ENCODE measurements at regions not wholly inside any gene's neighbourhood (a gene's known extent, or its start where the extent isn't known, plus 50 kb on each side); places are given as distances from the start of the nearest gene placed in this dataset.
"Not testable (repeated sequence)": the region's sequence is repeated elsewhere in the genome, so short reads cannot be mapped to it uniquely, and the experiment has no call there.

- DNase-seq (ENCODE audit: low read depth in 2 of 3, low spot score in 2 of 3): no peak
Observed at GRCh38 chr12:5259523-5259922, 172.4 kb upstream of the NTF3 start.

DNA sequence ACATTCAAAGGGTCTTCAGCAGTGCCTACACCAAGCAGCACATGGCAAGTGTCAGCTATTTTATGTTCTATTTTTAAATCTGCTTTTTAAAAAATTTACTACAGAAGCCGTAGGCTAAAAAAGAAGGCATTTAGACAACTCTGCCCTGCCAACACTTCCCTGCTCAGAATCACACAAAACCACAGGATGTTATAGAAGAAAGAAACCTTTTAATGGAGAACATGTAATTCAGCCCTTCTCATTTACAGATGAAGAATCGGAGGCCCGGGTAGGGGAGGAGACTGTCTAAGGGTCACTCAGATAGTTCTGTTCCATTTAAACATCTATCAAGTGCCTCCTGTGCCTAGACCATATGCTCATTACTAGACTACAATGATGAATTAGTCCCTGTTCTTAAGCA, 171.8 kb upstream of the NTF3 start:
- no peak for DNase-seq (ENCODE audit: low read depth in 2 of 3, low spot score in 2 of 3)

DNA sequence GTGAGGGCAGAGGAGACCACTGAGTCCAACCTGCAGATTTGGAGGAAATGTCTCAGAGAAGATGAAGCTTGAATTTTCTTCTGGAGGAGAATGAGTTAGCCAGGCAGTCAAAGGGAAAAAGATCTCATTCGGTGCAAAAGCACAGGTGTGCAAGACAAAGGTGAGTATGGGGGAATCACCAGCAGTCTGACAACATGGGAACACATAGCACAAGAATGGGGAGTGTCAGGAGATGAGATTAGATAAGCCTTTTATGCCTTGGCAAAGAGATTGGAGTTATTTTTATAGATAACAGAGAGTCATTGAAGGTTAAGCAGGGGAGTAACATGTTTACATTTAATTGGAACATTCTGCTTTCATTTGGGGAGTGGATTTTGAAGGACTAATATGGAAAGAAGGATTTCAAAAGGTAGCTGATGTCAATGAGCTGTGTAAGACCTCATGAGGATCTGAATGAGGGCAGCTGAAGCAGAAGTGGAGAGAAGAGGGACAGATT, 171.3 kb upstream of the NTF3 start:
- no peak for DNase-seq (ENCODE audit: low read depth in 2 of 3, low spot score in 2 of 3)

- DNase-seq (ENCODE audit: low read depth in 2 of 3, low spot score in 2 of 3): no peak
Observed at GRCh38 chr12:5262450-5262849, 169.5 kb upstream of the NTF3 start.

GRCh38 chr12:5262885-5263284, 169.0 kb upstream of the NTF3 start:
- DNase-seq (ENCODE audit: low read depth in 2 of 3, low spot score in 2 of 3): no peak

GRCh38 chr12:5264006-5264405, 167.9 kb upstream of the NTF3 start:
- DNase-seq (ENCODE audit: low read depth in 2 of 3, low spot score in 2 of 3): no peak

GRCh38 chr12:5267603-5268423, 164.1 kb upstream of the NTF3 start:
- DNase-seq (ENCODE audit: low read depth in 2 of 3, low spot score in 2 of 3): no peak

DNA sequence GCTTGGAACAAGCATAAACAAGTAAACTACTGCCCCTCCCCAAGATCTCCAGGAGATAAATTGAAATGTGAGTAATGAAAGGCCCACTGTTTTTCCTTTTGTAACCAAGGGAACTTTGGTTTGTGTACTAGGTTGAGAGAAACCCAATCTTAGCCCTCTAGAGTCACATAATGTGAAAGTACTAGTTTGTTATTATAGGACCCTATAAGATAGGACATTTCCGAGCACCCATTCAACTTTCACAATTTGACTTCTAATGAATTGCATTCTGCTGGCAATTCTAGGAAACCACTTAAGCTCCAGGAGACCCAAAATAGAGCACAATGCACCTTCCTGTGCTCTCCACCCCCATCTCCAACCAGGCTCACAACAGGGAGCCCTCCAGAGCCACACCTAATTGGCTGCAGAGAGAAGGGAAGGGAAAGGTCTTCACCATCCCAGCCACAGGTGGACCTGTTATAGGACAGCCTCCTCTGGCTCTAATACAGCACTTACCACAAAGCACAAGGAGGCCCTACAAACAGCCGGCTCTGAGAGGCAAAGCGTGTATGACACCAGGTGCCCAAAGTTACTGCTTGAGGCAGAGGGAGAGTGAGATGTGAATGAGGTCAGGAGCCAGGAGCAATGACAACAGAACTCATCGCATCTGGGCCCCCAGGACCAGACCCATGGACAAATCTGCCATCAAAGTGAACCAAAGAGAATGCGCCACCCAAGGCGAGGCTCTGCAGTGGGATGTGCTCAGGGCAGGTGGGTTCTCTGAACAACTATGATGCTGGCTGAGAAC, 163.3 kb upstream of the NTF3 start:
- no peak for DNase-seq (ENCODE audit: low read depth in 2 of 3, low spot score in 2 of 3)

DNA sequence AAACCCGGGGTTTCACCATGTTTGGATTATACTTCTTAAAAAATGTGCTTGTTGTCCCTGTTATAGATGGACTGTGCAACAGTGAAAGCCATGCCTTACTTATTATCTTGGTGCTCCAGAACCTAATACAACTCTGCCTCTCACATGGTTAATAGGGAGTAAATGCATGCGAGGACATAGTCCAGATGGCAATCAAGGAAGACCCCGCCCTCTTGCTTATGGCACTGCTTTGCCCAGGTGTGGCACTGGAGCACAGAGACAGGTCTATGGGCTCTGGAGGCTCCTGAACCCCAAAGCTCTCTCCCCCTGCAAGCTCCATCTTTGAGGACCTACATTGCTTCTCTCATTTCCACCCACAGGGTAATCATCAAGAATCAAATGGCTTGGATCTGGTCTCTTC, 162.1 kb upstream of the NTF3 start:
- DNase-seq (ENCODE audit: low read depth in 2 of 3, low spot score in 2 of 3): no peak

DNA sequence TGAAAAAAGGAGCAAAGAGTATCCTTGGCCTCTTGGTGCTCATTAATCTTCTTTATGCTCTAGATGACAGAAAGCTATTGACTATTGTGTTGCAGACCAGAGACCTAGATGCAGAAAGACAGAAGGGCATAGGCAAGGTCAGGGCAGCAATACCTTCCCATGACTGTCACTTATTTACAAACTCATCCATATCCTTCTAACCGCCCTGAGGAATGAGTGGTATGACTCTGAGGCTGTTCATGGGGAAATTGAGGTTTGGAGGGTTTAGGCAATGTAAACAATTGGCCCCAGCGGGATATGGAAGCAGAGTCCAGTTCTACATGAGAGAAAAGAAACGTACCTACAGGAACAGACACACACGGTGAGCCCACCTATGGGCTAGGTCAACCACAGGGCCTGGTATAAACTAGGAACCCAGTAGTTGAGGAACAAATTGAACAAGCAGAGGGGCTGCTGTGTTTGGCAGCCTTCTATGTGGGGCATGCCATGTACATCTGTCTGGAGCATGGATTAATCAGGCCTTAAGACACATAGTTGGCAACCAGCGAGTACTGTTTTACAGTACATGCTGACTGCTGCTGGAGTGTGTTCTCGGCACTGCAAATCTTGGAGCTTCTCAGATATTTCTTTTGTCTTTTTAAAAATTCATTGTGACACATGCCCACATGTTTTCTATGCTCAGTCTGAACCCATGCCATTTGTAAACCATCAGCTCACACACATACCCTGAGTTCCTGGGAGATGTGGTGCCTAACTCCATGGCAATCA, 159.7 kb upstream of the NTF3 start:
- DNase-seq (ENCODE audit: low read depth in 2 of 3, low spot score in 2 of 3): no peak

GRCh38 chr12:5273709-5274108, 158.2 kb upstream of the NTF3 start:
- DNase-seq (ENCODE audit: low read depth in 2 of 3, low spot score in 2 of 3): no peak

- no peak for DNase-seq (ENCODE audit: low read depth in 2 of 3, low spot score in 2 of 3)
Observed at GRCh38 chr12:5276327-5276880, 155.5 kb upstream of the NTF3 start.

DNA sequence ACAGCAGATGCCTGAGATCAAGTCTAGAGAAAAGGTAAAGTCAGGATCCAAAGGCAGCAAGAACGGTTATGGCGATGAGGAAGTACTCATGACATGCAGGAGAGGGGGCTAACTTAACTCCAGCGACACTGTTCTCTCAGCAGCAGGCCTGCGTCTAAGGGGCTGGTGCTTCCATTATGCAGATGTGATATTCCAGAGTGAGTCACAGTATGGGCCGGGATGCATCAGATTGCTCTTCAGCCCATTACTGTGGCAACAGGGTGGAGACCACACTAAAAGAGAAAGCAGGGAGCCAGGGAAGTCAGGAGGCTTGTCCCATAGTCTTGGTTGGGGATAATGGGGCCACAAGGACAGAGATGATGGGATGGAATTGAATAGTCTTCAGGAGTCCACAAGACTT, 151.8 kb upstream of the NTF3 start:
- DNase-seq (ENCODE audit: low read depth in 2 of 3, low spot score in 2 of 3): no peak

- not testable (repeated sequence) for DNase-seq (ENCODE audit: low read depth in 2 of 3, low spot score in 2 of 3)
Observed at GRCh38 chr12:5290368-5290767, 141.5 kb upstream of the NTF3 start.

- DNase-seq (ENCODE audit: low read depth in 2 of 3, low spot score in 2 of 3): no peak
Observed at GRCh38 chr12:5292651-5293050, 139.3 kb upstream of the NTF3 start.

DNA sequence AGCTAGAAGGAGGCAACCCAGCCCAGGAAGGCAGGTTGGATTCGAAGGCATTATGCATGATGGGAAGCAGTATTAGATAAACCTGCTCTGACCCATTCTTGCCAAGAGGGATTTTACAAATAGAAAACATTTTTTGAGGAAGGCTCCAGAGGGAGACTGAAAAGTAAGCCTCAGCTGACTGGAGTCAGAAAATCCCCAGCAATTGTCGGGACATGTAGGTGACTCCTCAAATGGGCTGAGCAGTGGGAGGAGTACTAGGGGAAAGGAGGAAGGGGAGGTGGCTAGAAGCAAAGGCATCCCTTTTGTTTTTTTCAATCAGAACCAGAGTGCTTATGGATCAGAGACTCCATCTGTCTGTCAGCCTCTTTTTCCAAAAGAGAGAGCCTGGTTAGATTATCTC, 138.1 kb upstream of the NTF3 start:
- no peak for DNase-seq (ENCODE audit: low read depth in 2 of 3, low spot score in 2 of 3)

GRCh38 chr12:5294274-5295070, 137.4 kb upstream of the NTF3 start:
- no peak for DNase-seq (ENCODE audit: low read depth in 2 of 3, low spot score in 2 of 3)

GRCh38 chr12:5295151-5295550, 136.8 kb upstream of the NTF3 start:
- no peak for DNase-seq (ENCODE audit: low read depth in 2 of 3, low spot score in 2 of 3)

DNA sequence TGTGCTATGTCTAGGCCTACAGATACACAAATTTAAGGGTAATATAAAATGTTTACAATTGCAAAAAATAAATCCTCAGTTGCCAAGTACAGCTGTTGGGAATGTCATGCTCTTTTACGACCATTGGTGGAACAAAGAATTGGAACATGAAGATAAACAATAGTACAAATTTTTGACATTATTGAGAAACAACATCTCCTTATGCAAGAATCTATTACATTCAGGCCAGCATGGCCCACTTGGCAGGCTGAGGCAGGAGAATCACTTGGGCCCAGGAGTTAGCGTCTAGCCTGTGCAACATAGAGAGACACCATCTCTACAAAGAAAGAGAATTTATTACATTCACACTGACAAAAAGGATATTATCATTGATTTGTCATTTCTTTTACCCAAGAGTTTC, 135.9 kb upstream of the NTF3 start:
- no peak for DNase-seq (ENCODE audit: low read depth in 2 of 3, low spot score in 2 of 3)

DNA sequence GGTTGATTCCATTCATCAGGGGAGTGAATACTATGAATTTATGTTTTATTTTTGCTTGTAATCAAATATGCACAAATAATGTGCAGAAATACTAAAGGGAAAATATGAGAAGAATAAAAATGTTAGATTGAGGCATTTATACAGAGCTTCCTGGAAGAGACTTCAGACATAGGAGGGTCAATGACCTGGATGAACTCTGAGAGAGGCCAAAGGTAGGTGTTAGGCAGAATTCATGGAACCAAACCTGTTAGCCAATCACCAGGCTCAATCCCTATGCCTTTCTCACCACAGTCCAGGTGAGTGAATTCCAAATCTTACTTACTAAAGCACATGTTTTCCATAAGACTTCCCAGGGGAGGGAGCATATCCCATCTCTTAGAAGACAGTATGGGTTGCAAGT, 130.4 kb upstream of the NTF3 start:
- DNase-seq (ENCODE audit: low read depth in 2 of 3, low spot score in 2 of 3): no peak
